GM12874 (cell line): ENCODE measurements at regions not wholly inside any gene's neighbourhood (a gene's known extent, or its start where the extent isn't known, plus 50 kb on each side); places are given as distances from the start of the nearest gene placed in this dataset.

Source experiments
- CTCF ChIP-seq: IDR thresholded peaks from 2 replicates; pipeline ENCODE4 v1.5.1; 2011; ENCODE audit warnings: low read depth, mild to moderate bottlenecking, control low read depth, low read length, moderate library complexity; ENCODE audit not compliant: insufficient read depth

DNA sequence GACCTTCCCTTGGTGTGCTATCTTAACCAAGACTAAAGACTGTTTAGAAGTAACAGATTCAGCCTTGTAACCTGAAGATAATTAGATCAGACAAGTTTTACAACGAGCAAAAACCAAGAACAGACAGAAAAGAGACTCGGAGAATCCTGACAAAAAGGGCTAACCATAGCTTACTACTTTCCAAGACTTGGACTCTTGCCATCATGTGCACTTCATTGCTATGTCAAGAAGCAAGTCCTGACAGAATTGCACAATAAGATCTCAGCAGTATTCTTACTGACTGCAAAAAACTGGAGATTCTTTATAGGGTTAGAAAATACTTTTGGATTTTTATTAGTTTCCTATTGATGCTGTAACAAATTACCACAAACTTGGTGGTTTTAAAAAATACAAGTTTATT is 1539.0 kb upstream of the NUDT12 start:
- TF ChIP-seq CTCF = no peak

- no peak for TF ChIP-seq CTCF
Observed at GRCh38 chr5:105088961-105089360, 1526.4 kb upstream of the NUDT12 start.

DNA sequence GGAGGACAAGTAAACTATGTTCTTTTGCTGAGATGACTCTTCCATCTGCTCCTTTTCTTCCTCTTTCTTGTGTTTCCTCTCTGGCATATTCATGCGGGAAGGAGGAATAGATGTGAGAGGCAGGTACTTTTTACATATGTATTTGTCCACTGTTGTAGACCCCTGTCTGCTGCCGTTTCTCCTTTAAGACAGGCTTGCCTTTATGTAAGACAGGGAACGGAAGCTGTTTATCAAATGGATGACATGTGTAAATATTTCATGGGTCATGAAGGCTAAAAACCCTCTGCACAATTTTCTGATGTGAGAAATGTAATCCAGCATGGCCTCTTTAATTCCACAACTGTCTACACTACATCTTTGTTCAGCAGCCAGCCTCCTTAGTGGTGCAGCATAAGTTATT is 1525.5 kb upstream of the NUDT12 start:
- TF ChIP-seq CTCF = no peak

GRCh38 chr5:105057893-105058292 is 1495.3 kb upstream of the NUDT12 start:
- TF ChIP-seq CTCF = no peak

- TF ChIP-seq CTCF = no peak
Observed at GRCh38 chr5:105057001-105057436, 1494.4 kb upstream of the NUDT12 start.

DNA sequence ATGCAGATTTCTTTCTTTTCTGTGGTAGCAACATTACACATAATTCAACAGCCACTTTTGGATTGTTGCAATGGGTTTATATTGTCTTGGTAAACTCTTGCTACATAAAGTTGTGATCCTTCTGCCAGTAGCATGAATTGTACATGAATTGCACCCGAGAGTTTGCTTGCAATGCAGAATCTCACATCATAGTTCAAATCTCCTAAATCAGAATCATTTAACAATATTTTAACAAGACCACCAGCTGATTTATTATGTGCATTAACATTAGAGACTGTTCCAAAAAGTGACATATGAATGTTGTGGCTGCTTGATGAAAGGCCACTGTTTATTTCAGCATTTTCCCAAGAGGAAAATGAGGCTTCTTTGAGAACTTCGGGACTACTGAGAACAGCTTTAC is 1491.8 kb upstream of the NUDT12 start:
- no peak for TF ChIP-seq CTCF

- TF ChIP-seq CTCF = no peak
Observed at GRCh38 chr5:105042623-105043022, 1480.0 kb upstream of the NUDT12 start.

GRCh38 chr5:105034401-105034763 is 1471.8 kb upstream of the NUDT12 start:
- no peak for TF ChIP-seq CTCF
